ENCODE measurements at regions not wholly inside any gene's neighbourhood (a gene's known extent, or its start where the extent isn't known, plus 50 kb on each side); places are given as distances from the start of the nearest gene placed in this dataset.
"Not testable (repeated sequence)": the region's sequence is repeated elsewhere in the genome, so short reads cannot be mapped to it uniquely, and the experiment has no call there.

GRCh38 chr21:33968995-33969348, 53.4 kb upstream of the ATP5PO start:
- H3K4me1 ChIP-seq (ENCODE audit: control insufficient read depth, insufficient read depth, low read length), result peaks cover 6% of the 10 kb centered on the region
- DNase-seq (no peak), ATAC-seq (peak; percentile 33 to 67)
- H3K27ac ChIP-seq (ENCODE audit: low read length), result no peak overlapping the region
- no peaks in the 10 kb centered on the region for H3K9me3 ChIP-seq (ENCODE audit: control insufficient read depth, low read length)
- 49% methylated on average over 4 of the region's 4 CpGs for WGBS
- no peaks in the 10 kb centered on the region for H3K27me3 ChIP-seq (ENCODE audit: control insufficient read depth, insufficient read depth)
- intact Hi-C loops (cut with DNase I), result no loop called here
- no peak overlapping the region for H3K4me3 ChIP-seq (ENCODE audit: low read length)

GRCh38 chr21:33968080-33968994, 52.7 kb upstream of the ATP5PO start:
- H3K4me1 ChIP-seq (ENCODE audit: control insufficient read depth, insufficient read depth, low read length), result peaks cover 6% of the 10 kb centered on the region
- H3K27ac ChIP-seq (ENCODE audit: low read length), result no peak overlapping the region
- intact Hi-C loops (cut with DNase I), result no loop called here
- H3K27me3 ChIP-seq (ENCODE audit: control insufficient read depth, insufficient read depth), result no peaks in the 10 kb centered on the region
- H3K9me3 ChIP-seq (ENCODE audit: control insufficient read depth, low read length), result no peaks in the 10 kb centered on the region
- ATAC-seq (peak; percentile 75 to 89), DNase-seq (peak in 1 of 3 donors; percentile 27)
- 51% methylated on average over 5 of the region's 5 CpGs for WGBS
- no peak overlapping the region for H3K4me3 ChIP-seq (ENCODE audit: low read length)

- intact Hi-C loops (cut with DNase I), result no loop called here
- DNase-seq, result no peak
Observed at GRCh38 chr21:33967086-33967571, 51.5 kb upstream of the ATP5PO start.

GRCh38 chr21:33966324-33966949, 50.8 kb upstream of the ATP5PO start:
- no peak for ATAC-seq
- intact Hi-C loops (cut with DNase I), result no loop called here

More at GRCh38 chr21:33967086-33967571, 51.5 kb upstream of the ATP5PO start:
- Histone ChIP-seq H3K4me3 (ENCODE audit: low read length) (no peak overlapping the region), H3K27me3 (ENCODE audit: control insufficient read depth, insufficient read depth) (no peaks in the 10 kb centered on the region), H3K9me3 (ENCODE audit: control insufficient read depth, low read length) (no peaks in the 10 kb centered on the region), H3K4me1 (ENCODE audit: control insufficient read depth, insufficient read depth, low read length) (peaks cover 6% of the 10 kb centered on the region), H3K27ac (ENCODE audit: low read length) (no peak overlapping the region)
- no peak for ATAC-seq
- WGBS, result 55% methylated on average over 5 of the region's 5 CpGs

GRCh38 chr21:33965662-33966061, 50.1 kb upstream of the ATP5PO start:
- H3K4me1 ChIP-seq (ENCODE audit: control insufficient read depth, insufficient read depth, low read length); H3K4me3 ChIP-seq (ENCODE audit: low read length); ATAC-seq; intact Hi-C loops (cut with DNase I); H3K9me3 ChIP-seq (ENCODE audit: control insufficient read depth, low read length); H3K27ac ChIP-seq (ENCODE audit: low read length); DNase-seq; H3K27me3 ChIP-seq (ENCODE audit: control insufficient read depth, insufficient read depth): not testable (repeated sequence)
- WGBS, result 97% methylated on average over 9 of the region's 9 CpGs

More at GRCh38 chr21:33966324-33966949, 50.8 kb upstream of the ATP5PO start:
- peaks cover 6% of the 10 kb centered on the region for H3K4me1 ChIP-seq (ENCODE audit: control insufficient read depth, insufficient read depth, low read length)
- no peaks in the 10 kb centered on the region for H3K9me3 ChIP-seq (ENCODE audit: control insufficient read depth, low read length)
- no peaks in the 10 kb centered on the region for H3K27me3 ChIP-seq (ENCODE audit: control insufficient read depth, insufficient read depth)
- no peak overlapping the region for H3K27ac ChIP-seq (ENCODE audit: low read length)
- H3K4me3 ChIP-seq (ENCODE audit: low read length), result no peak overlapping the region
- no peak for DNase-seq
- 51% methylated on average over 4 of the region's 4 CpGs for WGBS
